ENCODE measurements at regions not wholly inside any gene's neighbourhood (a gene's known extent, or its start where the extent isn't known, plus 50 kb on each side); places are given as distances from the start of the nearest gene placed in this dataset.

GRCh38 chr3:174505266-174505665 is 353.9 kb upstream of the NAALADL2 start:
- no peak for FAIRE-seq
- Histone ChIP-seq H3K4me3 (ENCODE audit: low read length in 3 of 3) (no peak overlapping the region), H3K4me1 (ENCODE audit: control insufficient read depth in 2 of 3, insufficient read depth in 2 of 3, low read depth in 1 of 3, low read length in 3 of 3) (no peaks in the 10 kb centered on the region), H3K9ac (ENCODE audit: low read length in 3 of 3) (no peak overlapping the region), H3K9me3 (ENCODE audit: control insufficient read depth in 2 of 3, insufficient read depth in 1 of 3, low read length in 3 of 3) (no peaks in the 10 kb centered on the region), H3K36me3 (ENCODE audit: control insufficient read depth in 2 of 3, insufficient read depth in 3 of 3, low read length in 3 of 3) (no peaks in the 10 kb centered on the region), H3K27me3 (ENCODE audit: control insufficient read depth, insufficient read depth, low read length) (no peaks in the 10 kb centered on the region), H3K27ac (ENCODE audit: low read depth in 2 of 2, low read length in 2 of 2) (no peak overlapping the region)
- no peak for DNase-seq
- no peak for TF ChIP-seq CTCF (IDR thresholded peaks at IDR 0.05; ENCODE audit: borderline replicate concordance, extremely low read depth, insufficient read depth)
- intact Hi-C loops (cut with DNase I), result no loop called here

- H3K36me3 ChIP-seq (ENCODE audit: control insufficient read depth in 2 of 3, insufficient read depth in 3 of 3, low read length in 3 of 3), result no peaks in the 10 kb centered on the region
- intact Hi-C loops (cut with DNase I), result no loop called here
- DNase-seq, result no peak
- TF ChIP-seq CTCF (IDR thresholded peaks at IDR 0.05; ENCODE audit: borderline replicate concordance, extremely low read depth, insufficient read depth), result no peak
- no peak overlapping the region for H3K27ac ChIP-seq (ENCODE audit: low read depth in 2 of 2, low read length in 2 of 2)
- H3K27me3 ChIP-seq (ENCODE audit: control insufficient read depth, insufficient read depth, low read length), result no peaks in the 10 kb centered on the region
- no peak overlapping the region for H3K4me3 ChIP-seq (ENCODE audit: low read length in 3 of 3)
- no peaks in the 10 kb centered on the region for H3K4me1 ChIP-seq (ENCODE audit: control insufficient read depth in 2 of 3, insufficient read depth in 2 of 3, low read depth in 1 of 3, low read length in 3 of 3)
- H3K9me3 ChIP-seq (ENCODE audit: control insufficient read depth in 2 of 3, insufficient read depth in 1 of 3, low read length in 3 of 3), result no peaks in the 10 kb centered on the region
- no peak overlapping the region for H3K9ac ChIP-seq (ENCODE audit: low read length in 3 of 3)
- FAIRE-seq, result no peak
Observed at GRCh38 chr3:174524203-174524602, 334.9 kb upstream of the NAALADL2 start.

GRCh38 chr3:174529298-174529697 is 329.8 kb upstream of the NAALADL2 start:
- FAIRE-seq, result no peak
- Histone ChIP-seq H3K4me1 (ENCODE audit: control insufficient read depth in 2 of 3, insufficient read depth in 2 of 3, low read depth in 1 of 3, low read length in 3 of 3) (no peaks in the 10 kb centered on the region), H3K27ac (ENCODE audit: low read depth in 2 of 2, low read length in 2 of 2) (no peak overlapping the region), H3K27me3 (ENCODE audit: control insufficient read depth, insufficient read depth, low read length) (no peaks in the 10 kb centered on the region), H3K4me3 (ENCODE audit: low read length in 3 of 3) (no peak overlapping the region), H3K9me3 (ENCODE audit: control insufficient read depth in 2 of 3, insufficient read depth in 1 of 3, low read length in 3 of 3) (no peaks in the 10 kb centered on the region), H3K9ac (ENCODE audit: low read length in 3 of 3) (no peak overlapping the region), H3K36me3 (ENCODE audit: control insufficient read depth in 2 of 3, insufficient read depth in 3 of 3, low read length in 3 of 3) (no peaks in the 10 kb centered on the region)
- DNase-seq, result no peak
- intact Hi-C loops (cut with DNase I), result no loop called here
- no peak for TF ChIP-seq CTCF (IDR thresholded peaks at IDR 0.05; ENCODE audit: borderline replicate concordance, extremely low read depth, insufficient read depth)

GRCh38 chr3:174531262-174531982 is 327.7 kb upstream of the NAALADL2 start:
- Histone ChIP-seq H3K27me3 (ENCODE audit: control insufficient read depth, insufficient read depth, low read length) (no peaks in the 10 kb centered on the region), H3K36me3 (ENCODE audit: control insufficient read depth in 2 of 3, insufficient read depth in 3 of 3, low read length in 3 of 3) (no peaks in the 10 kb centered on the region), H3K9ac (ENCODE audit: low read length in 3 of 3) (no peak overlapping the region), H3K4me3 (ENCODE audit: low read length in 3 of 3) (no peak overlapping the region), H3K27ac (ENCODE audit: low read depth in 2 of 2, low read length in 2 of 2) (no peak overlapping the region), H3K9me3 (ENCODE audit: control insufficient read depth in 2 of 3, insufficient read depth in 1 of 3, low read length in 3 of 3) (no peaks in the 10 kb centered on the region), H3K4me1 (ENCODE audit: control insufficient read depth in 2 of 3, insufficient read depth in 2 of 3, low read depth in 1 of 3, low read length in 3 of 3) (no peaks in the 10 kb centered on the region)
- intact Hi-C loops (cut with DNase I), result no loop called here
- FAIRE-seq (no peak), DNase-seq (peak in 1 of 5 donors; percentile 4)
- no peak for TF ChIP-seq CTCF (IDR thresholded peaks at IDR 0.05; ENCODE audit: borderline replicate concordance, extremely low read depth, insufficient read depth)

All from kidney (tissue), 13 donors.